NCI-H1092 treated with DMSO at 0.1 percent for 48 hours (cell line): ENCODE measurements at regions not wholly inside any gene's neighbourhood (a gene's known extent, or its start where the extent isn't known, plus 50 kb on each side); places are given as distances from the start of the nearest gene placed in this dataset.

Experiments
- DNase-seq: peaks from one replicate; lab custom pipeline; 2025; lab: John Stamatoyannopoulos, UW

DNA sequence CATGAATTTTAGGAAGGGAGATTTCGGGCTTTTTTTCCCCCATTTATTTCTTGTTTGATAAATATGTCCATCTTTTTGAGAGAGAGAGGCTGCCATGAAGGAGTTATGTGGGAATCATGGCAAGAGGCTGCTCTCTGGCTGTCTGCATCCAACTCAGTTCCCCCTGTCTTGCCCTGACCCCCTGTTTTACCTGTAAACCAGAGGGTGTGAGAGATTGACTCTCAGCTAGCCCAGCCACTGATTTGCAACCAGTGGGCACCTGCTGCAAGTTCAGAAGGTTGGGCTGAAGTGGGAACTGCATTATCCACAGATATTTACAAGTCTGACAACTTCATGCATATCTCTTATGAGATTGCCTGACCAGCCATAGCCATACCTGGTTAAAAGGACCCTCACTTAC lies 625.4 kb upstream of the FANCL start:
- DNase-seq, result no peak

- DNase-seq, result no peak
Observed at GRCh38 chr2:58866040-58866439, 624.9 kb upstream of the FANCL start.

DNA sequence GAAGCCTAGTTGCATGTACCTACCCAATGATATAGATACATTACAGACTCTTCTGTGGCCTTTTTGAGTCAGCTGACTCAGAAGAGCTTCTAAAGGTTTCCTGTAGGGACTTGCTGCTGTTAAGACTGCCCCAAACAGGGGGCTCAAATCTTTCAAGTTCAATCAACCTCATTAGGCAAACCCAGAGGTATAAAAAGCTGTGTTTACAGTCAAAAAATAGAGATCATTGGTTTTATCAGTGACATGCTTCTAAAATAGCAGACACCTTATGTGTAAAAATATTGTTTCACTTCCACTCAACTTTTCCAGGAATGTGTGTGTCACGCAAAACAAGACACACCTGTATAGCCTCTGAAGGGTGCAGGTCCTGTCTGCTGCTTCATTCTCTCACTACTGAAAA lies 624.3 kb upstream of the FANCL start:
- no peak for DNase-seq

- no peak for DNase-seq
Observed at GRCh38 chr2:58862244-58862643, 621.1 kb upstream of the FANCL start.

- DNase-seq, result no peak
Observed at GRCh38 chr2:58860586-58860985, 619.5 kb upstream of the FANCL start.

GRCh38 chr2:58856100-58856499 lies 615.0 kb upstream of the FANCL start:
- no peak for DNase-seq

- DNase-seq, result no peak
Observed at GRCh38 chr2:58853420-58853819, 612.3 kb upstream of the FANCL start.

DNA sequence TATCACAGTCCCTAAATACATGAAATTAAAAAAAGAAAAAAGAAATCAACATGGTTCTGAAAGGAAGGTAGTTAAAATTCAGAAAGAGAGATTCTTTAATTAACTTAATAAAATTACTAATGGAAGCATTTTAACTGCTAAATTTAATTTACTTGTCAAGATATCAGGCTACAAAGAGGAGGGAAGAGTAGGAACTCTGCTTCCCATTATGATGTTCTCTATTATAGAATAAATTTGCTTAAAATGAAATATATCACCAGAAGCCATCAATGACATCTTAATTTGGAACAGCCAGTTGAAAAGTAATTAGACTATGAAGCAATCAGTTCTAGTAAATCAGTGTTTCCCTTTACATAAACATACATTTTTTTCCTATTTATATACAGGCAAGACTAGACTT lies 611.8 kb upstream of the FANCL start:
- DNase-seq, result no peak

GRCh38 chr2:58852243-58852642 lies 611.1 kb upstream of the FANCL start:
- no peak for DNase-seq

DNA sequence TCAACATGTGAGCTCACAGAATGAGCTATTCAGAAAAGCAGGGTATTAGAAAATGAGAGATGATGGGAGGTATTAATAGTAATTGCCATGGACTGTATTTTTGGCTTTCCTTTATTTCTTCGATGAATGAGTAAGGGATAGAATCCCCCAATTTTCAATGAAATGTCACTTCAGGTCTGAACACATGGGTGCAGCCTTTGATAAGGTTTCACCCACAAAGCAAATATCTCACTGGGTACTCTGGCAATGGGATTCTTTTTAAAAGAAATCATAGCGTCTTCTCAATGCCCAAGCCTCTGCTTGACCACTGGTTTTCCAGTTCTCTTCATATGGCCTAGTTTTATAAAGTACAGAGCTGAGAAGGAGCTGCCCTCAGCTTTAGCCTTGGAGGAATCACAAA lies 610.5 kb upstream of the FANCL start:
- DNase-seq, result no peak

DNA sequence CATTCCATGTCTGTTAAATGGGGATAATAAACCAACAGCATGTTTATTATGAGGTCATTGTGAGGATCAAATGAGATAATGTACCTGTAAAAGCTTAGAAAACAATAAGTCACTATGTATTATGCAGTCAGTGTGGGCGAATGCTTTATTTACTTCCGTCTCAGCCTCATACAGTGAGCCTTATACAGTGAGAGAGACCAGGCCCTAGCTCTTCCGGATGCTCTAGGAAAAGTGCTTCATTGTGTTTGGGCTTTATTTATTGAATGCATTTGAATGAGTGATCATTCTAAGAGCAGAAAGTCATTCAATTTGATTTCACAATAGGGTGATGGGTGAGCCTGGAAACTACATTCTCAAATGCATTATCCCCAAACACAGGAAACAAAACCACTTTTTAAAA lies 603.9 kb upstream of the FANCL start:
- no peak for DNase-seq

DNA sequence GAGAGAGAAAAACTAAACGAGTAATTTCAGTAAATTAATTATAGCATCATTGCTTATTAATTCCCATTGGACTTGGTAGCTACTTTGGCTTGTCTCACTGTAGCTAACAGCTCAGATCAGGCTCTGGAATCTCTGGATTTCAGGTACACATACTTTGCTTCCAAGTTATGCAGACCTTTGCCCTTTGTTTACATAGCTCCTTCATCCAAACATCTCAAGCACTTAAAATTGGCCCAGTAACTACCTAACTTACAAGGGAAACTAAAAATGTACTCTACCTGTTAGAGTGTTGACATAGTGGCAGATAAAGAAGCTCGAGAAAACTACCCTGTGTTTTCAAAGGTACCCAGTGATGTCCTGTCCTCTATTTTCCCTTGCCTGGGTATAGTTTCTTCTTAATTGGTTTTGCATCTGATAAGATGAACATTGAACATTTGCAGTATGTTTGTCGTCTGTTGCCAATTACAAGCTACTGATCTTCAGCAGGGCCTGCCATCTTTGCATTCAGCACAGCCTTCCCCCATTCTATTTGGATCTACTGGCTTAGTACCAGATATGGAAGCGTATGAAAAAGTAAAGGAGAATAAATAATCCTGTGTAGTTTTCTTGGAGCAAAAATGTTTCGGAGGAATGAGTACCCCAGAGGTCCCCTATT lies 601.5 kb upstream of the FANCL start:
- DNase-seq, result no peak

DNA sequence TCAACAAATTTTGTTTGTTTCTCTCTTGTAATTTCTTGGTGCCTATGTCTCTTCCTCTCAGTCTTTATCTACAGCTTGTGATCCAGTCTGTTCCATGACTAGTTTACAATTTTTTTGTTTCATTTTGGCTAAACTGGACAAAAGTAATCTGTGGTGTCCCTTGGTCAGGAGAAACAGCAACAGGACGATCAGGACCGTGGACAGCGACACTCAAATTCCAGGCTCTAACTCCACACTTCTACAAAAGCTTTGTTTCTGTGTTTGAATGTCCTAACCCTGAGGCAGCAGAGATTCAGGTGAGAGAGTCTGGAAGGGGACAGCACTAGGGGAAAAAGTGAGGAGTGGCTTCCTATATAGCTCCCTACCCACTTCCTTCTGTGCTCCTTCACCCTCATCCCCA lies 593.3 kb upstream of the FANCL start:
- DNase-seq, result no peak

DNA sequence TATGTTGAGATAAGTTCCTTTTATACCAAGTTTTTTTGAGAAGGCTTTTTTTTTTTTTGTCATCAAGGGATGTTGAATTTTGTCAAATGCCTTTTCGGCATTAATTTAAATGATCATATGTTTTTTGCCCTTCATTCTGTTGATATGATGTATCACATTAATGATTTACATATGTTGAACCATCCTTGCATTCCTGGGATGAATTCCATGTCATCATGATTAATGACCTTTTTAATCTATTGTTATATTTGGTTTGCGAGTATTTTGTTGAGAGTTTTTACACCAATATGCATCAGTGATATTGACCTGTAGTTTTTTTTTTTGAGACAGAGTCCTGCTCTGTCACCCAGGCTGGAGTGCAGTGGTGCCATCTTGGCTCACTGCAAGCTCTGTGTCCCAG lies 585.7 kb upstream of the FANCL start:
- DNase-seq, result no peak

- DNase-seq, result no peak
Observed at GRCh38 chr2:58812771-58813344, 571.7 kb upstream of the FANCL start.

DNA sequence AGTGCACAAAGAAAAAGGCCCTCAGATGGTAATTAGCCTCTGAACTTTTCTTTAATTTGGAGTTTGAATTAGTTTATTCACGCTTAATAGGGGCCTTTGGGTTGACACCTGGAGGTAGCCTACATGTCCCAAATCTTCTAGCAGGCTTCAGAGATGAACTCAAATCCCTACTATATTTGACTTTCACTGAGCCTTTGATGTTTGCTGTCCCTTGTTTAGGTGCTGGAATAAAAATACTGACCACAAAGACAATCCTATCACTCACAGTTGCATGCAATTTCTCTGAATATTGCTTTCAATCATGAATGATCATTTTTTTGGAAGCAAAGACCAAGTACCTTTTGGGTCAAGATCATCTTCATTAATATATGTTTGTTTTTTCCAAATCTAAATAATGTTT lies 564.0 kb upstream of the FANCL start:
- no peak for DNase-seq

DNA sequence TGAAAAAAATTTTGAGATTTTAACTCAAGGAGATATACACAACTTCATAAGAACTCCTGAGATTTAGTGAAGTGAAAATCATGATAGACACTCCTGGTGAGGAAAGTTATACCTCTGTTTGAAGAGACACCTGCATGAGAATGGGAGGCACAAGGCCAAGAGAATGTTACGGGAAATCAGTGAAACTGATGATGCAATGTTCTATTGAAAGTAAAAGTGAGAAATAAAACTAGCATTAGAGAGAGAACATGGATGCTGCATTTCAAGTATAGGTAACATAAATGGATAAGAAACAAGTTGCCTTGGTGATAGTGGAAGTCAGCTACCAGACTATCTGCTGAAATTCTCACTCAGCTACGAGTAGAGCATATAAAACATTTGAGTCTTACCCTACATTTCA lies 562.1 kb upstream of the FANCL start:
- no peak for DNase-seq

GRCh38 chr2:58800881-58801280 lies 559.8 kb upstream of the FANCL start:
- no peak for DNase-seq

- DNase-seq, result peak; percentile 2
Observed at GRCh38 chr2:58798676-58799208, 557.6 kb upstream of the FANCL start.

GRCh38 chr2:58796239-58796910 lies 555.2 kb upstream of the FANCL start:
- no peak for DNase-seq

DNA sequence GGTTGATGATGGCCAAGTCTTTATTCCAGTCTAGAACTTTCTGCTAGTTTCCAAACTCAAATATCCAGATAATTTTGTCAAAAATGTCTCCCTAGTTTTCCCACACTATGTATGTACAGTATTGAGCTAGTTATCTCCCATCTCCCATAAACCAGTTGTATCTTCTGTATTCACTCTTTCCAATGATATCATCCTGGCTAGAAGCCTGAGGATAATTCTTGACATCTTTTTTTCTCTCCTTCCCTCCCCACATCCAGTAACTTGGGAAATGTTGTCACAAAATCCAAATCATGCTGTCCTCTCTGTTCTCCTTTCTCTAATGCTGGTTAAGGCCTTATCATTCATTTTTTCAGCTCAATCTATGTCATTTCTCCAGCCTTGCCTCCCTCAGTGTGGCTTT lies 553.8 kb upstream of the FANCL start:
- no peak for DNase-seq

DNA sequence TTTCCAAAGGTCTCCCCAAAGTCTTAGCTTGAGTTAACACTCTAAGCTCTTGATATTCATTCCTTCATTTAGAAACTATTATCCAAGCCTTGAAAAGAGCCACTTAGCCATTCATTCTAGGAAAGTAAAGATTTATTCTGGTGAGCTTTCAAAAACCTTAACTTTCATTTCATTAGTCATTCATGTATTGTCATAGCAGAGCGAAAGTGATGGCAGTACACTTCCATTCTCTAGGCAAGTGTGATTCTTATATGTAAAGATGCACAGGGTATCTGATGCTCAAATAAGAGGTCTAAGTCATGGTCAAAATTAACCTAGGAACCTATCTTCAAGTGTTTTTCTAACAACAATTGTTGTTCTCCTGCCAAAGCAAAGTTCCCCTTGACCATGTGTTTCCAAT lies 553.0 kb upstream of the FANCL start:
- DNase-seq, result no peak

GRCh38 chr2:58788402-58788801 lies 547.3 kb upstream of the FANCL start:
- DNase-seq, result no peak

DNA sequence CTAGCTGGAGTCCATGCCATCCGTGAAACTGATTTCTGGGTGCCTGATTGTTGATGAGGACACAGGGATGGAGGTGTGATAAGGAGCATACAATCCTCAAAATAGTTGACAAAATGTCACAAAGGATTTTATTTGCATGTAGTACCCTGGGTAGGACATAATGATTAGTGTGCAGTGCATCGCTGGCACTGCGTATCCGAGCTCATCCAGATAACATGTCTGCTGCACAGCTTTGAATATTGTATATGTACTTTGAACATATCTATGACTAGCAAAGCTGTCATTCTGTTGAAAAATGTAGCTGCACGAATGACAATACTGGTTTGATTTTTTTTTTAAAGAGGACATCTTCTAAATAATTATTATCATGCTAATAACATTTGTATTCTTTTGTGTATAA lies 529.7 kb upstream of the FANCL start:
- no peak for DNase-seq
